PC-9 (cell line): ENCODE measurements at regions not wholly inside any gene's neighbourhood (a gene's known extent, or its start where the extent isn't known, plus 50 kb on each side); places are given as distances from the start of the nearest gene placed in this dataset.

ENCODE experiments used
- BruUV-seq: library from RNA; stranded (reverse); fragments of 400-500 nt; replicated peaks from 2 replicates; lab custom pipeline; 2021; lab: Mats Ljungman, UMichigan
- CTCF ChIA-PET: fragments of 300-600 bp; sonication (Branson Sonifier 250); formaldehyde crosslinking; loops from one replicate; lab custom pipeline; 2022; ENCODE audit warnings: antibody characterized with exemption; lab: Charles Lee
- POLR2A ChIA-PET: fragments of 300-600 bp; sonication (Branson Sonifier 250); formaldehyde crosslinking; loops from one replicate; lab custom pipeline; 2022; ENCODE audit warnings: antibody characterized with exemption; ENCODE audit not compliant: unreplicated experiment; lab: Charles Lee
- DNase-seq, 2 experiments: peaks; one replicate each; pipeline versions ENCODE4 v3.0.0 to v3.0.0-alpha.2; 2015 to 2022; ENCODE audit warnings: mixed read lengths in 1 of 2
- H2AFZ ChIP-seq: fragments of 200-600 bp; sonication (generic); 2 replicates; pipeline ENCODE4 v1.8.1; 2017; ENCODE audit warnings: antibody characterized with exemption
- H3F3A ChIP-seq: fragments of 200-600 bp; sonication (generic); 2 replicates; pipeline ENCODE4 v1.8.1; 2017; ENCODE audit warnings: antibody characterized with exemption, mild to moderate bottlenecking, low read depth; ENCODE audit not compliant: insufficient read depth
- H3K27ac ChIP-seq: fragments of 200-600 bp; sonication (generic); 2 replicates; pipeline ENCODE4 v1.6.1; 2016; ENCODE audit warnings: mixed run types
- H3K27me3 ChIP-seq: fragments of 200-600 bp; sonication (generic); 2 replicates; pipeline ENCODE4 v1.6.1; 2016; ENCODE audit warnings: low read depth, mixed run types; ENCODE audit not compliant: insufficient read depth
- H3K36me3 ChIP-seq: fragments of 200-600 bp; sonication (generic); 2 replicates; pipeline ENCODE4 v1.6.1; 2016; ENCODE audit warnings: low read depth, mixed run types
- H3K4me1 ChIP-seq: fragments of 200-600 bp; sonication (generic); replicated peaks from 2 replicates; pipeline ENCODE4 v1.6.1; 2016; ENCODE audit warnings: mixed run types; ENCODE audit not compliant: insufficient read depth
- H3K4me2 ChIP-seq: fragments of 200-600 bp; sonication (generic); 2 replicates; pipeline ENCODE4 v1.6.1; 2017; ENCODE audit warnings: mixed run types
- H3K4me3 ChIP-seq: fragments of 200-600 bp; sonication (generic); 2 replicates; pipeline ENCODE4 v1.6.1; 2016; ENCODE audit warnings: mixed run types
- H3K79me2 ChIP-seq: fragments of 200-600 bp; sonication (generic); 2 replicates; pipeline ENCODE4 v1.6.1; 2017; ENCODE audit warnings: low read depth, mixed run types
- H3K9me2 ChIP-seq: fragments of 200-600 bp; sonication (generic); 2 replicates; pipeline ENCODE4 v1.8.1; 2017; ENCODE audit warnings: mild to moderate bottlenecking; ENCODE audit not compliant: insufficient read depth
- H3K9me3 ChIP-seq: fragments of 200-600 bp; sonication (generic); 2 replicates; pipeline ENCODE4 v1.8.1; 2016; ENCODE audit warnings: low read depth; ENCODE audit not compliant: insufficient read depth
- H4K20me1 ChIP-seq: fragments of 200-600 bp; sonication (generic); 2 replicates; pipeline ENCODE4 v1.8.1; 2017; ENCODE audit not compliant: insufficient read depth
- EZH2 ChIP-seq: fragments of 200-600 bp; sonication (generic); IDR thresholded peaks from 2 replicates; pipeline ENCODE4 v1.8.0; 2017; ENCODE audit warnings: antibody characterized with exemption, low read depth
- intact Hi-C: fragments of 100-400 bp; cut with micrococcal nuclease; formaldehyde crosslinking; loops from one replicate; pipeline ENCODE4 v1.10.0; 2022; ENCODE audit not compliant: unreplicated experiment
- TF ChIP-seq, protein P1 (sequence below): fragments of 200-600 bp; sonication (generic); conservative IDR thresholded peaks from 2 replicates; pipeline ENCODE4 v1.6.1; 2017; ENCODE audit warnings: mixed run types, antibody characterized with exemption, mild to moderate bottlenecking, moderate library complexity

DNA sequence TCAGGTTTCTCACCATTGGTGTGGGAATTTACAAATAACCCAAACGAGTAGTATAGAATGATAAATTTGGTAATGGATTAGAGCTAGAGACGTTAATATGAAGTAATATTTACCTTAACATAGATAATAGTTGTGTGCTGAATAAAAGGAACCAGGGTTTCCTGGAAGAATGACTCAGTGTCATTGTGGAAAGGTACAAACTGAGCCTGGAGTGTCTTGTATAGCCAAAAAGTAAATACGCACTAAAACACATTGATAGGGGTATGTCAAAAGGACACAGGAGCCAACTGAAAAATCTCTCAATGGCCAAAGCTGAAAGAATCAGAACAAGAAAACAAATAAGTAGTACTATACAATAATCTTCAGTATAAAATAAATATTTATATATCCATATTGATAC, 363.5 kb downstream of the SLCO4C1 start:
- H3F3A ChIP-seq, result no peaks in the 10 kb centered on the region
- H3K4me3 ChIP-seq, result no peak overlapping the region
- intact Hi-C loops, result no loop called here
- CTCF ChIA-PET, result no interaction called here
- no peaks in the 10 kb centered on the region for H3K9me2 ChIP-seq
- H3K79me2 ChIP-seq, result no peaks in the 10 kb centered on the region
- H3K4me1 ChIP-seq, result no peaks in the 10 kb centered on the region
- no TSS peak for BruUV-seq
- H4K20me1 ChIP-seq, result no peaks in the 10 kb centered on the region
- H2AFZ ChIP-seq, result no peak overlapping the region
- H3K4me2 ChIP-seq, result no peak overlapping the region
- TF ChIP-seq EZH2, result no peak
- TF ChIP-seq, protein P1, sequence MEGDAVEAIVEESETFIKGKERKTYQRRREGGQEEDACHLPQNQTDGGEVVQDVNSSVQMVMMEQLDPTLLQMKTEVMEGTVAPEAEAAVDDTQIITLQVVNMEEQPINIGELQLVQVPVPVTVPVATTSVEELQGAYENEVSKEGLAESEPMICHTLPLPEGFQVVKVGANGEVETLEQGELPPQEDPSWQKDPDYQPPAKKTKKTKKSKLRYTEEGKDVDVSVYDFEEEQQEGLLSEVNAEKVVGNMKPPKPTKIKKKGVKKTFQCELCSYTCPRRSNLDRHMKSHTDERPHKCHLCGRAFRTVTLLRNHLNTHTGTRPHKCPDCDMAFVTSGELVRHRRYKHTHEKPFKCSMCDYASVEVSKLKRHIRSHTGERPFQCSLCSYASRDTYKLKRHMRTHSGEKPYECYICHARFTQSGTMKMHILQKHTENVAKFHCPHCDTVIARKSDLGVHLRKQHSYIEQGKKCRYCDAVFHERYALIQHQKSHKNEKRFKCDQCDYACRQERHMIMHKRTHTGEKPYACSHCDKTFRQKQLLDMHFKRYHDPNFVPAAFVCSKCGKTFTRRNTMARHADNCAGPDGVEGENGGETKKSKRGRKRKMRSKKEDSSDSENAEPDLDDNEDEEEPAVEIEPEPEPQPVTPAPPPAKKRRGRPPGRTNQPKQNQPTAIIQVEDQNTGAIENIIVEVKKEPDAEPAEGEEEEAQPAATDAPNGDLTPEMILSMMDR, result no peak
- H3K9me3 ChIP-seq, result no peaks in the 10 kb centered on the region
- H3K27me3 ChIP-seq, result no peaks in the 10 kb centered on the region
- no peak for DNase-seq
- no peaks in the 10 kb centered on the region for H3K36me3 ChIP-seq
- POLR2A ChIA-PET, result no interaction called here
- no peak overlapping the region for H3K27ac ChIP-seq

DNA sequence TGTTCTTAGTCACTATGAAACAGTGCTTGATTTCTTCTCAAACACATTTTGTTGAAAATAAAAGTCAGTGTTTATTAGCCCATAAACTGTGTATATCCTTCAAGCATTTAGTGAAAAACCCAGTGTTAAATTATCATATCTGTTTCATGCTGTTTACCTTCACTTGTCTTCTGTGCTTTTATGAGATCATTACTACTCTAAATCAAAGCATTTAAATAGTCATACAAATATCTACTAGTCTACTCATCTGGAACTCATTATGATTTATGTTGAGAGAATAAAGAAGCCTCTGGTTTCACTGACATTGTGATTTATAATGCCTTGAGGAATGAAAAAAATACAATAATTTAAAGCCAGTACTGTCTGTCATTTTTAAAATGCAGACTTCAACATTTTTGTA, 366.5 kb downstream of the SLCO4C1 start:
- Histone ChIP-seq H3K4me1 (no peaks in the 10 kb centered on the region), H3K4me3 (no peak overlapping the region), H3F3A (no peaks in the 10 kb centered on the region), H3K9me3 (no peaks in the 10 kb centered on the region), H3K79me2 (no peaks in the 10 kb centered on the region), H4K20me1 (no peaks in the 10 kb centered on the region), H3K9me2 (no peaks in the 10 kb centered on the region), H3K36me3 (no peaks in the 10 kb centered on the region), H3K27ac (no peak overlapping the region), H2AFZ (no peak overlapping the region), H3K4me2 (no peak overlapping the region), H3K27me3 (no peaks in the 10 kb centered on the region)
- intact Hi-C loops, result no loop called here
- DNase-seq, result no peak
- BruUV-seq, result no TSS peak
- POLR2A ChIA-PET, result no interaction called here
- TF ChIP-seq, protein P1, result no peak
- CTCF ChIA-PET, result no interaction called here

DNA sequence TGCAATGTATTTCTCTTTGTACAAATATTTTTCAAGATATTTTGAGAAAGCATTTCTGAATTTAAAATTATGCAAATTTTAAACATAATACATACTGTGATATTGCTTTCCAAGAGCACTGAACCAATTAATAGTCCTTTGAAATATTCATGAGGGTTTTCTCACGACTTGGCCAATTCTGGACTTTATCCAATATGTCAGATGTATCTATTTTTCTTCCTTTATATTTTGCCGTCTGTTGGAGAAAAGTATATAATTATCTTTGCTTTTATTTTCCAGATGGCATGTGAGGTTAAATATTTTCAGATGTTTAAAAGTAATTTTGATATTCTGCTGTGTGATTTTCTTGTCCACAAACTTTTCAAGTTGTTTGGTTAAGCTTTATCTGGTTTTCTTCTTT, 378.9 kb downstream of the SLCO4C1 start:
- no peaks in the 10 kb centered on the region for H3K27me3 ChIP-seq
- DNase-seq, result no peak
- H4K20me1 ChIP-seq, result no peaks in the 10 kb centered on the region
- POLR2A ChIA-PET, result no interaction called here
- no peak overlapping the region for H3K27ac ChIP-seq
- H3K79me2 ChIP-seq, result no peaks in the 10 kb centered on the region
- H3K36me3 ChIP-seq, result no peaks in the 10 kb centered on the region
- no peaks in the 10 kb centered on the region for H3F3A ChIP-seq
- H3K9me3 ChIP-seq, result no peaks in the 10 kb centered on the region
- H3K4me2 ChIP-seq, result no peak overlapping the region
- CTCF ChIA-PET, result no interaction called here
- TF ChIP-seq EZH2, result no peak
- TF ChIP-seq, protein P1, result no peak
- no TSS peak for BruUV-seq
- no peaks in the 10 kb centered on the region for H3K4me1 ChIP-seq
- H3K9me2 ChIP-seq, result no peaks in the 10 kb centered on the region
- intact Hi-C loops, result no loop called here
- no peak overlapping the region for H2AFZ ChIP-seq
- H3K4me3 ChIP-seq, result no peak overlapping the region
